HG03060 (cell line): ENCODE measurements at regions not wholly inside any gene's neighbourhood (a gene's known extent, or its start where the extent isn't known, plus 50 kb on each side); places are given as distances from the start of the nearest gene placed in this dataset.

Experiments
- ATAC-seq: cut with Tn5 transposase; IDR thresholded peaks from one replicate; pipeline ENCODE4 v1.9.1; 2021; ENCODE audit warnings: low read depth, moderate number of reproducible peaks; ENCODE audit not compliant: unreplicated experiment

DNA sequence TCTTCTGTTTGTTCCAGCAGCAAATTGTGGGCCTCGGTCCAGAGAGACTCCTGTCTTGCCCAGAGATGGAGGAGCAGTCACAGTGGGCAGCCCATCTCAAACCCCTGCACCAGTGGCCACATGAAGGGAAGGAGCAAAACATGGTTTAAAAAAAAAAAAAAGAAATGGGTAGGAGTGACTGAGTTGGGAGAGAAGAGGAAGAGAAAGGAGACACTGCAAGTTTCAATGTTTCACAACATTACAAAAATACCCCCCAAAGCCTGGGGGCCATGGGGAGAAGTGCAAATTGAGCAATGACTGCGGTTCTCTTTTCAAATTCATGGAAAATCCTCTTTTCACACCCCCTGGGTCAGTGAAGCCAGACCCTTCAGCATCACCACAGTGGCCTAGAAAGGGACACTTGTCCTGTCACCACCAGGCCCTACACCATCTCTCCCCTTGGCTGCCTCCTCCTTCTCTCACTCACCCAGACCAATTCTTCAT lies 117.1 kb downstream of the ZFP36L2 start:
- ATAC-seq = no peak

DNA sequence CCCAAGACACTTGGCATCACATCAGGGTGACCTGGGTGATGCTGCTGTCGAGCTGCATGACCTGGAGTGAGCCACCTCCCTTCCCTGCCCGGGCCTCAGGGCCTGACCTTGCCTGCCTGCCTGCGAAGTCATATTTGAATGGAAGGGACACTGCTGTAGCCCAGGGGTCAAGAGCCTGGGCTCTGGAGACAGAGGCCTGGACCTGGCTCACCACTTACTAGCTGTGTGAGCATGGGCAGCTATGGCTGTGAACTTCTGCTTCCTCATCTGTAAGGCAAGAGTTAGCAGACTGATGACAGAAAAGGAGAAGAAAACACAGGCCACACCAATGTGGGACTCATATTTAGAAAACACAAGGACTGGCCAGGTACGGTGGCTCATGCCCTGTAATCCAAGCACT lies 118.7 kb downstream of the ZFP36L2 start:
- no peak for ATAC-seq

DNA sequence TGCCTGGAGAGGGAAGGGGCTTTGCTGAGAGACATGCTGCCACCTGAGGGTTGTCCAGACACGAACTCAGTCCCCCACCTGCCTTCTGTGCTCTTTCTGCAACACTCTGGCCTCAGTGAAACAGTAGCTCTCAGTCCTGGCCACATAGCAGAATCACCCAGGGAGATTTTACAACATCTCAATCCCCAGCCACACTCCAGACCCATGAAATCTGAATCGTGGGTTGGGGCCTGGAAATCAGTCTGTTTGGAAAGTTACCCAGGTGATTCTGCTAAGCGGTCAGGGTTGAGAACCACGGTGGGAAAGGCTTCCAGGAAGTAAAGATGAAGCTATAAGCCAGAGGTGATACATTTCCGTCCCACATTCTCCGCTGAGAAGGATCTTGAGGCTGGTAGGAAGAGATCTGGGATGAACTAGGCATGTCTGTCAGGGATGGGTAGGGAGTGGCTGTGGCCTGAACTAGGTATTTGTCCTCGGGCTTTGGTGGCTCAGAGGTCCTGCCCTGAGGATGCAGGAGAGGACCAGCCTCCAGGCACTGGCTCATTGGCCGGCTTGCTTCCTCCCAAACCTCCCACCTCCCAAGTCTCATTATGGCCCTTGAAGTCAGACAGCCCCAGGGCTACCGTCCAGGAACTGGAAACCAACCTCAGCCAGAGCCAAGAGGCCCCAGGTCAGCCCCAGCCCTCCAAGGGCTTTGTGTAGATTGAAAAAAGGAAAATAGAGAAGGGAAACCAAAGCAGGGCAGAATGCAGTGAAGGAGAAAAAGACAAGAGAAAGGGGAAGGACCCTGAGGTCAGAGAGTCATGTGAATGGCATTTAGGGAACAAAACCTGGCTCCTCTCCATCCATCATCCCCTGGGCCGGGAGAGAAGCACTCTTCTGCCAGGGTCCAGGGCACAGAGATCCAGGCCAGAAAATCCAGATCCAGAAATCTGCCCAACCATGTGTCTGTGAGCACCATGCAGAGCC lies 119.6 kb downstream of the ZFP36L2 start:
- no peak for ATAC-seq

DNA sequence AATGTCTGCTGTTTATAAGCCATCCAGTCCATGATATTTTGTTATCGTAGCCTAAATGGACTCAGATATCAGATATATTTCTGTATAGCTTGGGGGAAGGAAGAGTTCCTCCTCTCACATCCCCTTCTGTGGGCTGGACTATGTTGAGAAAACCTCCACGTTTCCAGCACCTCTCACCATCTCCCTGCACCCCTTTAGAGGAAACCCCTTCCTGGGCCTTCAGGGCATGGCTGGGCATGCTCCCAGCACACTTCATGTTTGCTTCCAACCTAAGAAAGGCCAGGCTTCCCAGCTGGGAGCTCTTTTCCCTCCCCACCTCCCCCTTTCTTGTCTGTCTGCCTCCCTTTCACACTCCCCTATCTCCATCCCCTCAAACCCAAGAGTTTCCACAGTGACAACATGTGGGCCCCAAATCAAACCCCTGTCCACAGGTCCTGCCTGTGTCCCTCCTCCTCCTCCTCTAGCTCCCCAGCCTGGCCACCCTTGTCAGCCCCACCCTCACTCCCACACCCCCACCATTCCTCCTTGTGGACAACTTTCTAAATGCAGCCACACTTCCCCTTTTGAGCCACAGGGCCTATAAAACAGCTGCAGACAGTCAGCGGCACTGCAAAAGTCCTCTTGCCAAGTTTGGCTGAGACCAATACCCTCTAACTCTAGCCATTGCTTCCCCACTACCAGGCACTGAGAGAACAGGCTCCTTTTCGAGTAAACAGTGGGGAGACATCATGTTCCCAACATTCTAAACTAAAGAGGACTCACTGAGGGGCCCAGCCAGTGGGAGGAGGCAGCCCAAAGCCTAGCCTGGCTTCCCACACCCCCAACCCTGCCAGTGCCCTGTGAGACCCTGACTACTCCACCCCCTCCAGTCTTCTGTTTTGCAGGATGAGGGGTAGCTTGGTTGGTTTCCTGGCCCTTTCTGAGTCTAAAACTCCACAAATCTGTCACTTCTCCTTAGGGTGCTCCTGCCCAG lies 120.5 kb downstream of the ZFP36L2 start:
- ATAC-seq = no peak

DNA sequence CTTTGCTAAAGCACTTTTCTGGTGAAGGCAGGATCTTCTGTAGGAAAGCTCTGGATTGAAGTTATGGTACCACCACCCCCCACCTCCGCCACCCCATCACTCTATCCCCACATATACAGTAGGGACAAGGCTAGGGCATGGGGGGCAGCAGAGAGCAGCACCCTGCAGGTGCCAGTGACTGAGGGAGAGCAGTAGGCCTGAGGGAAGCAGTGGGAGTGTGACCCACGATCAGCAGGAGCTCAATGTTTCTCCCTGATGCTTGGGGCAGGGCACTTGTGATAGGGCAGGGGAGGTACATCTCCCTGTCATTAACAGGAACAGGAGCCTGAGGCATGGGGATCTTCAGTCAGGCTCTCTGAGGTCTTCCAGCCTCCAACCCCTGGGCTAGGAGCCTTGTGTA lies 121.6 kb downstream of the ZFP36L2 start:
- no peak for ATAC-seq

DNA sequence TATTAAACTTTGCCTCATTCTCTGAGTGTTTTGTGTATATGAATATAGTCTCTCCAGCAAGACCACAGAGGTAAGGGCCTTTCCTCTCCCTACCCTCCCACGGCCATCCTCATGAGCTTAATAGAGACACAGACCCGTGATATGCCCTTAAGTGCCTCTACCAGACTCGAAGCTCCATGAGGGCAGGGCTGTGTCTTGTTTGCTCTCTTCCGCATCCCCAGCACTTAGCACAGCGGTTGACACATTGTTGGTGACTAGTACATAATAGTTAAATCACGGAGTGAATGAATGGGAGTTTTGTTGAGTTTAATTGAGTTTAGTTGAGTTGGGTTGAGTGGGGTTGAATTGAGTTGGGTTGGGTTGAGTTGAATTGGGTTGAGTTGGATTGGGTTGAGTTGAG lies 122.3 kb downstream of the ZFP36L2 start:
- no peak for ATAC-seq

DNA sequence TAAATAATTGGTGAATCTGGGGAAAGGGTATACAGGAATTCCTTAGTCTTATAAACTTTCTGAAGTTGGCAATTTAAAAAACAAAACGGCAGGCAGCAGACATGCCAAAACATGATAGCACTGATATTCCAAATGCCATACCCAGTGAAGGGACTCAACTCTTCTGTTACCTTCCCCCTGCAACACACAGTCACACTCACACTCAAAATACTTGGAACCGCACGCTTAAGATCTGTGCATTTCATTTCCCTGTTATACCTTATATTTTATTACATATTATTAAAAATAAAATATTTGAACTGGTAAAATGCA lies 123.4 kb downstream of the ZFP36L2 start:
- no peak for ATAC-seq

DNA sequence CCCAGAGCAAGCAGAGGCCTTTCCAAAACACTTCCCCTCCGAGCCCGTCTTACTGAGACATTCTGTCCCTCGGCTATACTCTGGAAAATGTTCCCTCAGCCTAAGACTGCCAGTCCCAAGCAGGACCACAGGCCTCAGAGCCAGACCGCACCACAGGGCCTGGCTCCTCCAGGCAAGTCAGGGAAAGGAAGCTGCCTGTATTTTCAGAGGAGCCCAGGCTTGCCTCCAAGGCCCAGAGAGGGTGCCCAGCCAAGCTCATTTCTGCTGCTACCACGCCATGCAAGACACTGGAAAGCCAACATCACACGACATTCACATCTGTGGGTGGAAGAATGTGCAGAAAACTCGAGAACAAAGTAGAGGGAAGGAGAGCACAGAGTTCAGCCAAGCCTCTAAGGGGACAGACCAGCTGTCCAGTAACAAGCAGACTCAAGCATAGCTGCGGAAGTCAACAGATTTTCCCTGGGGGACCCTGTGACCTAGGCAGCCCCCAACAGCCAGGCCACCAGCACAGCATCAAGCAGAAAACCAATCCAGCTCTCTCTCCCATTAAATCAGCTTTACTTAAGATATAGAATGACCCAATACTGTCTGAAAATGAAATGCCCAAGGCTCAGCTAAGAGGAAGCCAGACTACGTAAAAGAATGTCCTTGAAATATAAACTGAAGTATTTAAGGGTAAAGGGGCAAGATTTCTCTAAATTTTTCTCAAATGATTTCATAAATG lies 123.9 kb downstream of the ZFP36L2 start:
- no peak for ATAC-seq

DNA sequence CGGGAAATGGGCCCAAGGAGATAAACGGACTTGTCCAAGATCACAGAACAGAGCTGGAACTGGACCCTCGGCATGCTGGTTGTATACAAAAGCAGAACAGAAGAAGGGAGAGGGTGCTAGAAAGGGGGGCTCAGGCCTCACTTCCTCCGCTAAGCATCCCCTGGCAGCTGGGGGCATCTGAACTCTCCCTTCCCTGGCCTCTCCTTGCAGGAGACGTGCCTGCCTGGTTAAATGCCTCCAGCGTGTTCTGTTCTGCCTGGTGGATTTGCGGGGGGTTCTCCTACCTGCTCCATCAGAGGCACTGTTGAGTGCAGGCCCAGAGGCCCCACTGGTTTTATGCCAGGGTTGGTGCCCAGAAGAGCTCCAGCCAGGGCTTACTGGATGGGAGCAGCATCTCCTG lies 124.7 kb downstream of the ZFP36L2 start:
- ATAC-seq = no peak

DNA sequence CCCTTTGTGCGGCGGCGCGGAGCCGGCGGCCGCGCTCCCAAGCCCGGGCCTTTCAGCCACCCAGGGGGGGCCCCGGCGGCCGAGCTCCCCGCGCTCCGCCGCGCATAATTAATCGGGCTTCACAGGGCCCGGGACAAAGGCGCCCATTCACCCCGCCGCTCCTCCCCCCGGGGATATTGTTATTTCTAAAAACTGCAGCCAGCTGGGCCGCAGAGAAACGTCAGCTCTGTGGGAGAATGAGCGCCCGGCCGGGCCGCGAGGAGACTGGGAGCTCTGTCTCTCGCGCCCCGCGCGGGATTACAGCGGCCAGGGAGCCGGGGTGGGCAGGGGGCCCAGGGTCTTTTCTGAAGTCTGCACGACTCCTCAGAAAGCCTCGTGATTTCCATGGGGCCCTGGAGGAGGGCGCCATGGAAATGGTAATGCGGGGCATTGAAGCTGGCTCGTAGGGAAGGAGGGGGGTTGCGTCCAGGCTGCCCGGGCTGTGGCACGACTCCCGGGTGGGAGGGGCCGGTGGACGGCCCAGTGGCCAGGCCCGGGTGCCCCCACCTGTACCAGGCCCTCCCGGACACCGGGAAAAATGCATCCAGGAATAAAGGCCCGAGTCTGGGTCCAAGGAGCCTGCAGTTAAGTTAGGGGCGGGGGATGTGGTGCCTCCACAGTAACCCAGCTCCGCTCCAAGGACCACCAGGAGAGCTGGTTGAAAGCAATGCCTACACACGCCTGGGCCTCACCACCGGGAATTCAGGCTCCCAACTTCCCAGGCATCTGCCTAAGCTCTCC lies 125.3 kb downstream of the ZFP36L2 start:
- no peak for ATAC-seq

DNA sequence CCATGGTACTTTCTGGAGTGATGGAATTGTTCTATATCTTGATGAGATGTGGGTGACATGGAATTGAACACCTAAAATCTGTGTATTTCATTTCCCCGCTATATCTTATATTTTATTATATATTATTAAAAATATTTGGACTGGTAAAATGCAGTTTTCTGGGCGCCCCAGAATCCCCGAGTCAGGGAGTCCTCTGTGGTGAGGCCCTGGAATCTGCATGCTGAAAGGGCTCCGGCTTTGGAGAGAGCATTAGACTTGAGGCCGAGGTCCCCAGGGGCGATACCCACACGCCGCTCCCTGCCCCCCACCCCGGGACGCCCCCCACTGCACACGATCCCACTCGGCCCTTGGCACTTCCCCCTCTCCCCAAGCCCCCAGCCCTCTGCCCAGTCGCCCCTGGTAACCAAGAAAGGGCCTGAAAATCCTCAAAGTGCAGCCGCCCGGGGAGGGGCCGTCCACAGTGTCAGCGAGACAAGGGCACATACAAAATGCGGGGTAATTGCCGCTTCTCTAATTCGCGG lies 126.0 kb downstream of the ZFP36L2 start:
- no peak for ATAC-seq

DNA sequence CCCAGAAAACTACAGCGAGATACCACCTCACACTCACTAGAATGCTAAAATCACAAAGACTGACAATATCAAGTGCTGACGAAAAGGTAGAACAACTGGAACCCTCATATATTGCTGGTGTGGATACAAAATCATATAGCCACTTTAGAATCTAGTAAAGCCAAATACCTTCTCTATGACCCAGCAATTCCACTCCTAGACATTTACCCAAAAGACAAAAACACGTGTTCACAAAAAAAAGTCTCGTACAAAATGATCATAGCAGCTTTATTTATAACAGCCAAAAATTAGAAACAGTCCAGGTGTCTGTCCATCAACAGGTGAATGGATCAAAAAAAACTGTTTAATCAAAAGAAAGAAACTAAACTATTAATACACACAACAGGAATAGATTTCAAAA lies 126.6 kb downstream of the ZFP36L2 start:
- ATAC-seq = no peak

DNA sequence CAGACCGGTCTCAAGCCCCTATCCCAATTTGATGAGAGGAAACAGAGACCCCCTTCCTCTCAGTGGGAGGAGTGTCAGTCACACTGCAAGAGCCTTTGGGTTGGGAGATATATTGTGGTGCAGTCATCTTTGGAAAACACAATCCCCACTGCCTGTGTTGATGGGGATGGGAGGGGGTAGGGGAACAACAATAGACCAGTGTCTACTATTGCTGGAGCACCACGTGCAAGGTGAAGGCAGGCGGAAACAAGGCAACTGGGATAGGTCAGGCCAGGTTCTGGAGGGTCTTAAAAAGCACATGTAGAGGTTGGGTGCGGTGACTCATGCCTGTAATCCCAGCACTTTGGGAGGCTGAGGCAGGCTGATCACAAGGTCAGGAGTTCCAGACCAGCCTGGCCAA lies 127.9 kb downstream of the ZFP36L2 start:
- ATAC-seq = no peak

DNA sequence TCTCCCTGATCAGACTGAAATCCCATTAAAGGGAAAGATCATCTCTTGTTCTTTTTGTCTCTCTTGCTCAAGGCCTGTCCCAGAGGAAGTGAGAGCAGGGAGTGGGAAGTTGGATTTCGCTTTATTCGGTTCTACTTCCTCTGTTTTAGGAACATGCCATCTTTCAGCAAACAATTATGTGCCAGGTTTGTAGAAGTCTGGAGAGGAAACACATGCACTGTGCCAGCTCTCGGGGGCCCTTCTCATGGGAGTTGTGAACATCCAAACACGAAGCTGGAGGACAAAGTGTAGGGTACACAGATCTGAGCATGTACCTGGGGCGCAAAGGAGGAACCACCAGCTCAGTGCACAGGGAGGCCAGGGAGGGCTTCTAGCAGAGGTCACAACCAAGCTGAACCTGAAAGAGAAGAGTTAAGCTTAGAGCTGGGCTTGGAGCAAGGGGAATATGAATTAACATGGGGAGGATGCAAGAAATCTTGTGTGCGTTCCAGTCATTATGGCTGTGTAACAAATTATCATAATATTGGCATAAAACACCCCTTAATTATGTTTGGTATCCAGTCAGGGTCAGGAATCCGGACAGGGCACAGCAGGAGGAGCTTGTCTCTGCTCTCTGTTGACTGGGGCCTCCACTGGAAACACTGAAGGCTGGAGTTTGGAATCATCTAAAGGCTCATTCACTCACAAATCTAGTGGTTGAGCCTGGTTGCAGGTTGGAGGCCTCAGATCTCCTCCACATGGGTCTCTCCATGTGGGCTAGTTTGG lies 128.6 kb downstream of the ZFP36L2 start:
- ATAC-seq = no peak

DNA sequence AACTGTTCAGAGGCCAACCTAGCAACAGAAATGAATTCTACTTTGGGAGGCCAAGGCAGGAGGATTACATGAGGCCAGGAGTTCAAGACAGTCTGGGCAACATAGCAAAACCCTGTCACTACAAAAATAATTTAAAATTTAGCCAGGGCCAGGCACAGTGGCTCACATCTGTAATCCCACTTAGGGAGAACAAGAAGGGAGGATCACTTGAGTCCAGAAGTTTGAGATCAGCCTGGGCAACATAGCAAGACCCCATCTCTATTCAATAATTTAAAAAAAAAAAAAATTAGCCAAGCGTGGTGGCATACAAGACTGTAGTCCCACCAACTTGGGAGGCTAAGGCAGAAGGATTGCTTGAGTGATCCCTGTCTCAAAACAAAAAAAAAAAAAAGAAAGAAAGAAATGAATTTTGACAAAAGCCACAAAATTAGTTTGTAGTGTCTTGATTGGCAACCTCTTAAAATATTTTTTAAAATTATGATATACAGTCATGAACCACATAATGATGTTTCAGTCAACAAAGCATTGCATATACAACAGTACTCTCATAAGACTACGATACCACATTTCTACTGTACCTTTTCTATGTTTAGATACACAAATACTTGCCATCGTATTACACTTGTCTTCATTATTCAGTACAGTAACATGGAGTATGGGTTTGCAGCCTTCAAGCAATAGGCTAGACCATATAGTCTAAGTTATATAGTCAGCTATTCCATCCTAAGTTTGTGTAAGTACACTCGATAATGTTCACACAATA lies 130.7 kb downstream of the ZFP36L2 start:
- no peak for ATAC-seq

DNA sequence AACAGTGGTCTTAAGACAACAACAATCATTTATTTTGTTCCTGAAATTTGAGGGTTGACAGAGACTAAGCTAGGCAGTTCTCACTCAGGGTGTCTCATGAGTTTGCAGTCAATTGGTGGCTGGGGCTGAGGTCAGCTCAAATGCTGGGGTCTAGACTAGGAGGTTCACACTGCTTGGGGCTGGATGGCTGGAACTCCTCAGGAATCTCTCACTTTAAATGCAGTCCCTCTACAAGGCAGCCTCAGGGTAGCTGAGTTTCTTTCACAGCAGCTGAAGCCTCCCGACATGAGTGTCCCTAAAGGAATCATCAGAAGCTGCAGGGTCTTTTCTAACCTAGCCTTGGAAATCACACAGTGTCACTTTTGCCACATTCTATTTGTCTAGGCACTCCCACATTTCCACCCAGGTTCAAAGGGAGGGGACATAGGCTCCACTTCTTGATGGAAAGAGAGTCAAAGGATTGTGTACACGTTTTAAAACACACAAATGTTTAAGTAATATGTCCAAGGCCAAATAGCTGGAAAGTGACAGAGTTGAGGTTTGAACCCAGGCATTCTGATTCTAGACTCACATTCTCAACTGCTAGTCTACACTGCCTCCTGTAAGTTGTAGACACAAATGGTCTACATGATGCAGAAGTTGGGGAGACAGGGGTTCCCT lies 133.8 kb downstream of the ZFP36L2 start:
- ATAC-seq = no peak

DNA sequence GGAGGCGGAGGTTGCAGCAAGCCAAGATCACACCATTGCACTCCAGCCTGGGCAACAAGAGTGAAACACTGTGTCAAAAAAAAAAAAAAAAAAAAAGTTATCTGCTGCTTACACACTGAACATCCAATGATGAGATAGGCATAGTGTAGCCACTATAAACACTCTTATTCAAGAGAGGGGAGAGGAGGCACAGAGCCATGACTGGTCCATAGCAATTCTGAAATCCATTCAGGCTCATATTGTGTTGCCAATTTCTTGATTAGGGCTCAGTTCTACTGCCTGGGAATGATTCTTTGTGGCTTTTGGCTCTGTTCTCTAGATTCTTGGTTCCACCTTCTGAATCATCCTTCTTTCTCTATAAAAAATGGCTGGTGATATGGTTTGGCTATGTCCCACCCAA lies 136.1 kb downstream of the ZFP36L2 start:
- no peak for ATAC-seq
